GM03348 (cell line): ENCODE measurements at regions not wholly inside any gene's neighbourhood (a gene's known extent, or its start where the extent isn't known, plus 50 kb on each side); places are given as distances from the start of the nearest gene placed in this dataset.

Experiments
- DNase-seq: peaks from one replicate; pipeline ENCODE4 v3.0.0; 2012; ENCODE audit warnings: low spot score

GRCh38 chr9:1490341-1491232 is 440.4 kb downstream of the DMRT2 start:
- no peak for DNase-seq

- DNase-seq = no peak
These were observed 442.0 kb downstream of the DMRT2 start for GRCh38 chr9:1492156-1492555.

- no peak for DNase-seq
These were observed 445.3 kb downstream of the DMRT2 start for GRCh38 chr9:1495282-1496030.

GRCh38 chr9:1505489-1505888 is 455.3 kb downstream of the DMRT2 start:
- no peak for DNase-seq

- DNase-seq = no peak
These were observed 460.6 kb downstream of the DMRT2 start for GRCh38 chr9:1510712-1511111.

GRCh38 chr9:1513105-1513504 is 462.9 kb downstream of the DMRT2 start:
- no peak for DNase-seq

- DNase-seq = no peak
These were observed 464.1 kb downstream of the DMRT2 start for GRCh38 chr9:1514250-1514649.

- DNase-seq = no peak
These were observed 464.7 kb downstream of the DMRT2 start for GRCh38 chr9:1514776-1515363.

GRCh38 chr9:1515557-1515956 is 465.4 kb downstream of the DMRT2 start:
- no peak for DNase-seq

GRCh38 chr9:1521547-1521946 is 471.4 kb downstream of the DMRT2 start:
- no peak for DNase-seq

GRCh38 chr9:1522219-1522767 is 472.1 kb downstream of the DMRT2 start:
- no peak for DNase-seq

- no peak for DNase-seq
These were observed 478.3 kb downstream of the DMRT2 start for GRCh38 chr9:1528456-1528855.

GRCh38 chr9:1530696-1531095 is 480.5 kb downstream of the DMRT2 start:
- DNase-seq = no peak

- no peak for DNase-seq
These were observed 481.3 kb downstream of the DMRT2 start for GRCh38 chr9:1531424-1531823.

- DNase-seq = no peak
These were observed 482.0 kb downstream of the DMRT2 start for GRCh38 chr9:1532171-1532570.

- DNase-seq = no peak
These were observed 480.1 kb upstream of the SMARCA2 start for GRCh38 chr9:1535051-1535450.

GRCh38 chr9:1535599-1535998 is 479.5 kb upstream of the SMARCA2 start:
- no peak for DNase-seq

- DNase-seq = no peak
These were observed 478.5 kb upstream of the SMARCA2 start for GRCh38 chr9:1536522-1537170.

GRCh38 chr9:1538301-1538700 is 476.8 kb upstream of the SMARCA2 start:
- no peak for DNase-seq

GRCh38 chr9:1539216-1539615 is 475.9 kb upstream of the SMARCA2 start:
- DNase-seq = no peak

GRCh38 chr9:1550636-1551035 is 464.5 kb upstream of the SMARCA2 start:
- DNase-seq = no peak
